Stimulated activated CD4-positive, alpha-beta T cell treated with anti-CD3 and anti-CD28 coated beads, Interleukin-2, amount 100 ng/mL, for 24 hours (primary cell): ENCODE measurements at regions not wholly inside any gene's neighbourhood (a gene's known extent, or its start where the extent isn't known, plus 50 kb on each side); places are given as distances from the start of the nearest gene placed in this dataset.

Source experiments
- DNase-seq, 2 donors: peaks; one replicate each; pipeline ENCODE4 v3.0.0-alpha.2; 2020

DNA sequence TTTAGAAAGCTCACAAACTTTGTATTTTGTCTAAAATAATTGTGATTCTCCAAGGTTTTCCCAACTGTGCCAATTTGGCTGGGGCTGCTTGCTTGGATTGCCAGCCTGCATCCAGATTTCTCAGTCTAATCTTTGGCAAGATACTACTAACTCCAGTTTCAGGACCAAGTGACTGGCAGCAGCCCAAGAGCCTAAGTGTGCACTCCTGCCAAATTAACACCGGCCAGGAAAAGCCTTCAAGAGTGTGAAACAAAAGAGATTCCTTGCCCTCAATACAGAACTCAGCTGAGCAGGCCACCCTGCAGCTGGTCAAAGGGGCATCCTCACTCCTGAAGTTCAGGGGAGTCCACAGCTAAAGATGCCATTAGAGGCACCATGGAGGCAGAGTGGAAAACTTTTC, 589.0 kb upstream of the ACVR2A start:
- no peak for DNase-seq

DNA sequence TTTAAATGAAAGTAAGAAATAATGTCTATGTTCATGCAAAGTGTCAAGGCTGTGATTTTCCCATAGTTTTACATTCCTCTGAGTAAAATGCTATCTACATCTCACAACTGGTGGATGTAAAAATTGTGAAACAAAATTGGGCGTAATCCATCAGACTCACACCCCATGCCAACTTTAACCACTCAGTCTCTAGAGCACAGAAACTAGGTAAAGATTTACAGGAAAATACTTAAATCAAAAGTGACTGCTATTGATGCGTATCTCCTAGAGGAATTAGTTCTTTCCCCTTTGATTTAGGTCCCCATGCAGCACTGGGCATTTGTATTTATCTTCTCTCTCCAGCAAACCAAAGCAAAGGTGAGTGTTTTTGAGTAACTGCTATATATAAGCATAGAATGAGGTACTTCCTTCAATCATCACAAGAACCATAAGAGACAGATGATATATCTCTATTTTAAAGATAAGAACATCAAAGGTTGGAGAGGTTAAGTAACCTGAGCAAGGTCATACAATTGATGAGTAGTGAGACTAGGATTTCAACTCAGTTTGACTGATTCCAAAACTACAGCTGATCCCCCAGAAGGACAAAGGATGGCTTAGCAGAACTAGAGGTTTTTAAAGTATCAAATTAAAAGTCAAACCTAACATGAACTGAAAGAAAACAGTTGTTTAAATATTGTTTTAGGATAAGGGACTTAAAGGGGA, 594.0 kb upstream of the ACVR2A start:
- no peak for DNase-seq

DNA sequence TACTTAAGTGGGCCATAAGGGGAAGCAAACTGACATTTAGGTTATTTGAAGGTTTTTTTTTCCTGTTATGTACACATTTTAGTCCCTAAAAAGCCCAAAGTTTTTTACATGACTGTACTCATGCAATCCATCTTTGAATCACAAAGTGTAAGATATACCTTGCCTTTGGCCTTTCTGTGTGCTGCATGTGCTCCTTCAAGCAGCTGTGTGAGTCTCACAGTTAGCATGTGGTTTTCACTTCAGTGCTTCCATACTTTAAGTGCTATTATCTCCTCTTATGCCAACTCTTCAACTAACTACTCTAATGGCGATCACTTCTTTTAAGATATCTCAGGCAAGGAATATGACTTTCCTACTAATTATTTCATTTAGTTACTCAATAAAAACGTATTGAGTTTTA, 597.1 kb upstream of the ACVR2A start:
- no peak for DNase-seq

DNA sequence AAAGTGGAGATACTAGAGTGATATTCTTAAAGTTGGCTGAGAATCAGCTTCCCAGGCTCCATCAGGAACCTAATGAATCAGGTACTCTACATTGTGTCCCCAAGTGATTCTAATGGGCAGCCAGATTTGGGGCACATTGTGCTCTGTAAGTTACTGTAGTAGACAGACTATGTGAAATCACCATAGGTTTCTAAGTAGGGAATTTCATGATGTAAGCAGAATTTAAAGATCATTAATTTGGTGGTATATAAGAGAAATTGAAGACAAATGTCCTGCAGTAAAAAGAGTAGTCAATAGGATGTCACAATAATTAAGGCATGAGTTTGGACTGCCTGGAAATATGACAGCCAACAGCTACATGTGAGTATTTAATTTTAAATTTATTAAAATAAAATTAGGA, 602.4 kb upstream of the ACVR2A start:
- no peak for DNase-seq

DNA sequence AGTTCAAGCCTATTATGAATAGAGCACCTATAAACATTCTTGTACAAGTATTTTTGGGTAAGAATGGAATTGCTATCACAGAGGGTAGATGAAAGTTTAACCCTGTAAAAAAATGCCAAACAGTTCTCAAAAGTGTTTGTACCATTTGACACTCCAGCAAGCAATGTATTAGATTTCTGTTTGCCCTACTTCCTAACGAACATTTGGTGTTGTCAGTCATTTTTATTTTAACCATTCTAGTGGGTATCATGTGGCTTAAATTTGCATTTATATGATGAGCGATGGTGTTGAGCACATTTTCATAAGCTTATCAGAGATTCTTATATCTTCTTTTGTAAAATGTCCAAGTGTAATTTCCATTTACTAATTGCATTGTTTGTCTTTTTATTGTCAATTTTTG, 608.2 kb upstream of the ACVR2A start:
- DNase-seq, result no peak

DNA sequence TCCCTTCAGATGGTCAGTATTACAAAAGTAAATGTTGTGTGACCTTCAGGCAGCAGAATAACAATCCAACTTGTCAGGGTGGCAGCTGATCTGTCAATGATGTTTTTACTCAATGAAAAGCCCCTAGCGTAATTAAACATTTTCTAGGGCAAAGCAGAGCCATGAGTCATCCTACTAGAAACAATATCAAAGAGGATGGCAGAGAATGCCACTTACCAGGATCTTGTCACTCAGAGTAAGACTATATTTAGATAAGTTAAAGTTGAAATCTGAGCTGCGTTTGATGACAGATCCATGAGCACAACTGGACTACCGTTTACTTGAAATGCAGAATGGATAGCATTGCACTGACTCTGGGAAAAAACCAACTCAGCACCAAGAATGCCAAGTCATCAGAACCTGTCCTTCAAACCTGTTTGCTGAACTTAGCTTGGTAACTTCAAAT, 612.6 kb upstream of the ACVR2A start:
- DNase-seq, result no peak

DNA sequence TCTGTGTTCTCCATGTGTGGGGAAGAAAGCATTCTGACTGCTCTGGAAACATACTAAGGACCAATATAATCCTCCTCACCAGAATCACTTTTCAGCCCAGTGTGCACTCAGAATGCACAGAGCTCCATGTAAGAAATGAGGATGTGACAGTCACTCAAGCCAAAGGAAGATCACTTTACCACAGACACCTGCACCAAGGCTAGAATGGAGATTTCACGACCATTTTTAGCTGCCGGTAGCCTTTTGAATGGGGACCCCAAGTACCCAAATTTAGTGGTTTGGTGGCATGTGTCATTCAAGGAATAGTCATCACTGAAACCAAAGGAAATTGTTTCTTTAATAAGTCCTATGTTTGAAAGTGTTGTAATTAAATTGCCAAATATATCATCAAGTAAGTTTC, 613.2 kb upstream of the ACVR2A start:
- DNase-seq, result no peak

DNA sequence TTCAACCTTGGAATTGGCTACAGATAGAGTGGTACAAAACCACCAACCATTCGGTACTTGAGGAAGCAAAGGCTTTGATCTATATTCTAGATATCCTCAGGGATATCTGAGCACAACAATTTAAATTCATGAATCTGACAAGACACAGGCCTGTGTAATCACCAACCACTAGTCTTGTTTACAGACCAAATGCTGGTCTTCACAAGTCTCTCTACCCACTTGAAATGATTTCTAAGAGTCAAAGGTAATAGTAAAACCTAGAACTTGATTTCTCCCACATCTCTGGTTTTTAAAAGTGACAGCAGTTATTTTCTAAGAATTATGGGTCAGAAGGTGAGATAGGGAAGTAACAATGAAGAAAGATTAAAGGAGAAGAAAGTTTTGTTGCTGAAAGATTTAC, 613.7 kb upstream of the ACVR2A start:
- DNase-seq, result no peak

DNA sequence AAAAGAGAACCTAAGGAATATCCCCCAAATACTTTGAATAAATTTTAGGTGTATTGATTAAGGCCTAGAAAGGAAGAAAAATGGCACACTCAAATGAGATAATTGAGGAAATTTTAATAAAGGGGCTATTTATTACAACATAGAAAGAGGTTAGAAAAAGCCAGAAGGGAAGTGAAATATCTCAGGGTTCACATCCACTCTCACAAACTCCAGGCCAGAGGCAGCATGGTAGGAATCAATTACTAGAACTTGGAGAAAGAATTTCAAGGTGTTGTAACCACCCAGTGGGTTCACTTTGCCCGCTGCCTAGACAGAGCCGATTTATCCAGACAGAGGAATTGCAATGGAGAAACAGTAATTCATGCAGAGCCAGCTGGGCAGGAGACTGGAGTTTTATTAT, 617.5 kb upstream of the ACVR2A start:
- no peak for DNase-seq

DNA sequence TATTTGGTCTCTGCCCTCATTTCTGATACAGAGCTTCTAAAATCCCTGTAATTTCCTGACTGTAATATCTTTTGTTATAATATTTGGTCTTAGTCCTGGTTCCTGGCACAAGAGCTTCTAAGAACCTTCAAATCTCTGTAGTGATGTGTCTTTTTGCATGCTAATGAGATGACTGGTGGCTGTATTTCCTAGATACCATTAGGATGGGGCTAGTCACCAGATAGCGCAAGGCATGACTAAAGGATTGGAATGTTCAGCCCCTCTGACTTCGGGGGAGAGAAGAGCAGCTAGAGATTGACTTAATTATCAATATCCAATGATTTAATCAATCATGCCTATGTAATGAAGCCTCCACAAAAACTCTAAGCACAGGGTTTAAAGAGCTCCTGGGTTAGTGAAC, 620.8 kb upstream of the ACVR2A start:
- DNase-seq, result no peak

DNA sequence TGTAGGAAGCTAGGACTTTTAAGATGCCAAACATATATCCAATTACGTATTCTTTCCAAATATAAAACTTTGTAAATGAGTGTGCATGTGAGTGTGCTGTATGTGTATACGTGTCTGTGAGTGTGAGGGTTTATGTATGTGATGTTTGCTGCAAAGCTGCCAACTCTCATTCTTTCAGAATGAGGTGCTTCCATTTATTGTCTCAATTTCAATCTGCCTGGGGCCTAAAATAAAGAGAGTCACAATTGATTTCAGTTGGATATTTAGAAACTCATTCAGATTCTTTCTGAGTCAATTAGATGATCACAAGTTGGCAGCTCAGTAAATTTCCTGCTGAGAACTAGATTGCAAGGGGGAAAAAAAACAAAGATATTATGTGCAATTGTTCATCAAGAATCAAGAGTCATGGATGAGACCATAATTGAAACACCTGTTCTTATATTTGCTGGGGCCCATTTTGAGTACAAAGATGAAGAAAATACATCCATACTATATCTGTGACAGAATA, 621.2 kb upstream of the ACVR2A start:
- DNase-seq, result no peak

DNA sequence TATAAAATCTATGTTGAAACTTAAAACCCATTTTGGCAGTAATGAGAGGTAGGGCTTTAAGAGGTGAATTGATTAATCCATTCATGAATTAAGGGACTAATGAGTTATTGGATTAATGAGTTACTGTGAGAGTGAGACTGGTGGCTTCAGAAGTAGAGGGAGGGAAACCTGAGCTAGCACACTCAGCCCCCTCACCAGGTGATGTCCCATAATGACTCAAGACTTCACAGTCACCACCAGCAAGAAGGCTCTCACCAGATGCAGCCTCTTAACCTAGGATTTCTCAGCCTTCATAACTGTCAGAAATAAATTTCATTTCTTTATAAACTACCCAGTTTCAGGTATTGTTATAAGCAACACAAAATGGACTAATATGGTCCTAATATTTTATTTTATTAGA, 621.7 kb upstream of the ACVR2A start:
- no peak for DNase-seq

DNA sequence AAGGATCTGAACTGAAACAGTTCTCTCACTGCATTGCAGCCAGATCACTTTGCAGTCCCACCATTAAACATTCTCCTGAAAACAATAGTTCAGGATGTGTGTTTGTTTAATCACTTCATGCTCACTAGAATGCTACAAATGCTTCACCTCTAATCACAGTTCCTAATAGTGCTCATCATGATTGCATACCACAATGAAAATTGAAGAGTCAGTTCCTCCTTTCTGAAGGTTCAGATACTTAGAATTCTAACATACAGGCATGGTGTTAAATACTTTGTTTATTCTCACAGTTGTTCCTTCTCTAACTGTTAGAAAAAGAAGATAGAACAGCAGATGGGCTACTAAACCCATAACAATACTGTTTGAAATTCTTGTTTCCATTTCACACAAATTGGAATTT, 622.3 kb upstream of the ACVR2A start:
- no peak for DNase-seq

DNA sequence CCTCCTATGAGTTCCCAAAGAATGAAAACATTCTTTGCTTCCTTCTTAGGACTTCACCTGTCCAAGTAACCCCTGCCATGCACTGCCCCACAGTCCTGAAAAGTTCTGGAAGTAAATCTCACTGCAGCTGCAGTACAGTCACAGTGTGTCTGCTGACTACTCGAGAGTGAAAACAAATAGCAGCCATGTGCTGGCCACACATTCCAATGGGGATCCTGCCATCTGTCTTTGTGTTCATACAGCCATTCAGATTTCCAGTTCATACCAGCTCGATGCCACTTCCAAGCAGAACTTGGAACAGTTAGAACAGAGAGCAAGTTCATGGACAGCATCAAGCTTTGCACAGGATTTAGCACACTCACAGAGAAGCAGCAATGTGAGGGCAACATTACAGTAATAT, 629.9 kb upstream of the ACVR2A start:
- DNase-seq, result no peak

DNA sequence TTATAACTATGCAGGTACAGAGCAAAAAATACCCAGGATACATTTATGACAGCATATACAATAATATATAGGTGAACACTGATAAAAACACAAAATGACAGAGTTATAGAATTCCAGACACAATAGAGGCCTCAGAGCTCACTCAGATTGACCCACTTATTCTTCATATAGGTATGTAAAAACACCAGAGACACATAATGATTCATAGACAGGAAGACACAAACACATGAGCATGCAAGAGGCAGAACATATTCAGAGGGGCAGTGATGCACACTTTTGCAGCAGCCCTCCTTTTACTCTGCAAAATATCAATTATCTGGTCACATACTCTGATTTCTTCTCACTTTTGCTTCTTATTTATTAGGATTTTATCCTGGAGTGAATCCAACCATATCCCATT, 633.3 kb upstream of the ACVR2A start:
- DNase-seq, result no peak

DNA sequence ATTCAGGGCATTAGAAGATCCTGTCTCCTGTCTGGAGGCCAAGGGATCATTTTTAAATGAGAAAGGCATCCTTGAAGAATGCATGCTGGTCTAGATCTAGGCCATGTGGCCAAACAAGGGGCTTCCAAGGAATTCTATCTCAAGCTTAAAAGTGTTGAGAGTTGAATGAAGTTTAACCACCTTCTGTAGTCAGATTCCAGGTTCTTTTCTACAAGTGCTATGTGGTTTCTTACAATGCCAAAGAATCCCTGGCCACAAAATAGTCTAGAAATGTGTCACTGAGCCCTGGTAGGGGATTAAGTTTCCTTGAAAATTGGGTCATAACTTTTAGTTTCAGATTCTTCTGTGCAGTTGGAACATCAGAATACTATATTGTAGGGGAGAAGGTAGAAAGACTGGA, 640.7 kb upstream of the ACVR2A start:
- DNase-seq, result no peak

DNA sequence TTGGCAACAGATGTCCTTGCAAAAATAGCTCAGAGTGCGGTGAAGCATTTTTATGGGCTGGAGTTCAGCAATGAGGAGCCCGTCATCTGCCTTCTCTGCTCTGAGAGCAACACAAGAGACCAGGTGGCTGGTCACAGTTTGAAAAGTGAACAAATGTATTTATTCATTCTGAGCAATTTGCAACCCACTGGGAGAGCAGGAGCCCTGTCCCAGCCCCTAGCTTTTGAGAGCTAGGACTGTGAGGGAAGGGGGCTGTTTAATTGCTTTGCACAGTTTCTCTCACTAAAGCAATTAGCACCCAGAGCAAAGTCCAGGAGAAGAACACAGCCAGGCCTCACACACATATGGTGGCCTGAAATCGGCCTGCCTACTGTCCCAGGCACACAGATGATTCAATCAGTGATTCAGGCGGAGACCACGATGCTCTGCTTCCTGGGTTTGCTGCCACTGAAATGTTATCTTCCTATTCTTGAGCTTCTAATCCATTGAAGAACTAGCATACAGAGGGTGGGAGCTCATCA, 646.1 kb upstream of the ACVR2A start:
- DNase-seq, result no peak

DNA sequence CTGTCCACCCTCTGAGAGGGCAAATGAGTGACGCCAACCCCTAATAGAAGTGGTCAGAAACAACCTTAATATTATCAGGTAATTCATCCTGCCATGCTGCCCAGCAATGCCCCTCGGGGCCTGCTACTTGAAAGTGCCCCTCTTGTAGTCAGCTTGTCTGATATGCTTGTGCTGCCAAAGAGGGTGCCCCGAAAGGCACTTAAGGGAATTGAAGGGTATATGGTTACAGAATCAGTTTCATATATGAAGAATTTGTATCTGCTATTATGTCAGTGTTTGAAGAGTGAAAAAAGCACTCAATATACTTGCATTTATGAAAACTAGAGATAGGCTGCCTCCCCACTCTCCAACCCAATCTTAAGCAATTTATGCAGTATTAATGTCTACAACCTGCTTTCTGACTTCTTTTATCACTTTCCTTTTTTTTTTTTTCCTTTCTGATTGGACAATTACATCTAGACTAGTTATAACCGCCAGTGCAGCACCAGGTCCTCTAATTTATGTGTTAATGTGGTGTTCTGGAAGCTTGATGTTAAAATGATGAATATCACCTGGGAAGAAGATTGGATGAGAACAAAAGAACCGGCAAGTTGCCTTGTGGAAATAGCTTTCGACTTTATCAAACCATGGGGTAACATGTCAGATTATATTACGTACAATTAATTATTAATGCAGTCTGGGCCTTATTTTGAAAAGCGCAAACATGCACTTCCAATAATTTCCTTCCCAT, 646.9 kb upstream of the ACVR2A start:
- no peak for DNase-seq

DNA sequence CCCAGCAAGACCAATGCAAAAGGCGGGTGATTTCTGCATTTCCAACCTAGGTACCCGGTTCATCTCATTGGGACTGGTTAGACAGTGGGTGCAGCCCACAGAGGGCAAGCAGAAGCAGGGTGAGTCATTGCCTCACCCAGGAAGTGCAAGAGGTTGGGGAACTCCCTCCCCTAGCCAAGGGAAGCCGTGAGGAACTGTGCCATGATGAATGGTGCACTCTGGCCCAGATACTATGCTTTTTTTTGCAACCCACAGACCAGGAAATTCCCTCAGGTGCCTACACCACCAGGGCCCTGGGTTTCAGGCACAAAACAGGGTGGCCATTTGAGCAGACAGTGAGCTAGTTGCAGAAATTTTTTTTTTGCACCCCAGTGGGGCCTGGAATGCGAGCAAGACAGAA, 662.6 kb upstream of the ACVR2A start:
- peak; percentile 48 to 53 for DNase-seq

DNA sequence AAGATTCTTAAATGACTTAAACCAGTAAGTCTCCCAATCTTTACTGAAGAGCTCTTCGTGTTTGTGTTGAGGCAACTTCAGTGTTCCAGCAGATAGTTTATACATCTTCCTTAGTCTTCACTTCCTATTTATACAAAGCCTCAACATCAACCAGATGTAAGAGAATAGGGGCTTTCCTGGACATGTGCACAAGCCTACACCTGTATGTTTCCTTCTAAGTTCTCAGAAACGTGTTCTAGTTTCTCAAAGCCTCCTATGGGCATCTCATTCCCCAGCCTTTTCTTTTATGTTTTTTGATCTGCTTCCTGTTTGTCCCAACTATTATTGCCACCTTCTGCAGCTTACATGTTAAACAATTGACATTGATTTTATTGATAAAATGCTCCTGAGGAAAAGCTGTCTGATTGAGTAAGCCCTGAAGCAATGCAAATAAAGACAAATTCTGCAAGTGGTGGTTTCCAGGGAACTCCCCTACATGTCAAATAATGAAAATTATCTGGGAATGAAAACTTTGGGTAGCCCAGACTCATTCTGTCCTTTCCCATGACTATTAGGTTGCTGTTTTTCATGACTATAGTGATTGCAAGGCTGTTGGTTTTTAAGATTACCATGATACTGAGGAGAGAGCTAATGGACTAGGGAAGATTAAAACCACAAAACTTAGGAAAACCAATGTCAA, 663.3 kb upstream of the ACVR2A start:
- no peak for DNase-seq

DNA sequence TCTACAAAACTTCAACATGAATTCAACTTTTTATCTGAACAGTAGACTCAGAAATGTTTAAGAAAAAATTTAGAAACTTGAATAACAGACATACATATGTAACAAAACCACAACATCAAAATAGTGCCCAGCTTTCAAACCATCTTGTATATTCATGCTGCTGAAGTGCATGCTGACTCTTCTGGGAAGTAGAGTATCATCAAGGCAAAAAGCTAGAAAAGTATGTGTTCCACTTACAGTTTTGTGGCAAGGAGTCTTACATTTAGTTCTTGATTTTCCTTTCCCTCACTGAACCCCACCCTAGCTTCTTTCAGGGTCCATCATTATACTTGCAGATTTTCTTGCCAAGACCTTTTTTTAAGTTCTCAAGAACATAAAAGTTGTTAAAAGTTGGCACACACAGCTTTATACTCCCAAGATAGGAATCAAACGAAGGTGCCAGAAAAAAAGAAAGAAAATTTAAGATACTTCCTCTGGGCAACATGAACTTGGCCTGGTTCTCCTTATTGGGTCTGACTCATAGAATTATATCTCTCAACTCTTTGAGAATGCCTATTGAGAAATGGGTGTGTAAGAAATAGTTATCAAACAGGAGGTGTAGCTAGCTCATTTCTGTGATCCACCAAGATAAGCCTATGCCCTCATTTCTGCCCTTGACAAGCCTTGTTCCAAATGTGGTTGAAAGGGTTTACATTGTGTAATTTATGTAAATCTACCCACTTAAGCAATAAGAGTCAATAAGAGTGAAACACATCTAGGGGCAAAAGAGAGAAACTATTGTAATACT, 667.6 kb upstream of the ACVR2A start:
- DNase-seq, result no peak

DNA sequence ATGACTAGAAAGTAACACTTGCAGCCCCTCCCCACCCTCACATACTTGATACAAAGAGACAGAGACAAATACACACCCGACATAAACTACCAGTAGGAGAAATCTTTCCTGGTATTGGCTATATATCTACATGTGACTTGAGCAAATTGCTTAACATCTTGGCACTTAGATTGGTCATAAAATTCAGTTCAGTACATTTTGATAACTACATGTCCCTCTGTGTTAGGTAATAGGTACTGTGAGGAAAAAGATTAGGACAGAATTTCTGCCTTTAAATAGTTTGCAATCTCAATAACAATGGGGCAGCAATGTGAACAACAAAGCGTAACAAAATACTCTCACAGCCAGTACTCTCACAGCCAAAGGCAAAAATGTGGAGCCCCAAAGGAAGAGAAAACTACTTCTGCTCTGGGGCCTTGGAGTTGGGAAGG, 670.0 kb upstream of the ACVR2A start:
- no peak for DNase-seq

DNA sequence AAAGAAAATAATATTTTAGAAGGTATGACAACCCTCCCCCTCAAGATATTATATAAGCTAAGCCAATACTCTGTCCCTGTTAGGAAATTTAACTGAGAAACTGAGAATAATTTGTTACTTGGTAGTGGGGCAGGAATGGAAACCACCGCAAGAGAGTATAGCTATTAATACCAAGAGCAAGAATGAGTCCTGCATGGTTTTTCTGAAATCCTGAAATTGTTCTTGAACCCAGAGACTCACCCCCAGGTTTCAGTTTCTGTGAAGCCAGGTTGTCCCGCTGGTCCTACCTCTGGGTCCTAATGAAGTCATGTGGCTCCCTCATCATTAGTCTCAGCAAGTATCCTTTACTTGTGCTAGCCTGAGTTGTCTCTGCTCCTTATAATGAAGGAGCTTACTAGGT, 671.0 kb upstream of the ACVR2A start:
- no peak for DNase-seq
